Fibroblast of upper back skin (primary cell): ENCODE measurements at regions not wholly inside any gene's neighbourhood (a gene's known extent, or its start where the extent isn't known, plus 50 kb on each side); places are given as distances from the start of the nearest gene placed in this dataset.
"Not testable (repeated sequence)": the region's sequence is repeated elsewhere in the genome, so short reads cannot be mapped to it uniquely, and the experiment has no call there.

Experiments used
- DNase-seq: peaks from one replicate; pipeline ENCODE4 v3.0.0-alpha.2; 2013

DNA sequence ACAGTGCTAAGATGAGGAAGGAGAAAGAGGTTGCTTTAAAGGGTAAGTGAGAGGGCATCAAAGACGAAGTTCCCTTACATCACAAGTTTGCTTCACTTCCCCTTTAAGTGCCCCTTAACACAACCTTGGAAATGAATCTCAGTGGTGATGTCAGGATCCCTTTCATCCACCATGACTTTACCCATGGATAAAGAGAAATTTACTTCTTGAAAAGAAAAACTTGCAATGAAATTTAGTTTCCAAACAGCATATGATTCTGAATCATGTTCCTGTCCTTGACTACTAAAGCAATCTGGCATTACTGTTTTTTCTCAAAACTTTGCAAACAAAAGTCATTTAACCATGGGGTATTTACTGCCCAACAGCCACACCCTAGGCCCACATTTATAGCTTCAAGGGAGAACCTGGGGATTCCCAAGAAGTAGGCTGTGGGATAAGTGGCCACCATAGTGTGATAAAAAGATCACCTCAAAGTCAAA is 135.9 kb downstream of the ITGB8 start:
- DNase-seq = no peak

GRCh38 chr7:20470082-20470481 is 139.4 kb downstream of the ITGB8 start:
- no peak for DNase-seq

DNA sequence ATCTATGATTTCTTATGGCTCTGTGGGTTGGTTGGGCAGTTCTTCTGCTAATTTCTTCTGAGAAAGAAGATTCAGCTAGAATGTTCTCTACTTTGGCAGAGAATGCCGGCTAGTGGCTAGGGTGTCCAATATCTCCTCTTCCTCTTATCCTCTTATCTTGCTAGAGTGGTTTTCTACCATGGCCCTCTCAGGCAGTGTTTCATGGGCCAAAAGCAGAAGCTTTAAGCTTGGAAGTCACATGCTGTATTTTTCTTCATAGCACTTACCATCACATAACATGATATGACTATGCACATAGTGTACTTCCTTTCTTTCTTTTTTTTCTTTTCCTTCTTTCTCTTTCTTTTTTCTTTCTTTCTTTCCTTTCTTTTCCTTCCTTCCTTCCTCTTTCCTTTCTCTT is 140.0 kb downstream of the ITGB8 start:
- DNase-seq = no peak

DNA sequence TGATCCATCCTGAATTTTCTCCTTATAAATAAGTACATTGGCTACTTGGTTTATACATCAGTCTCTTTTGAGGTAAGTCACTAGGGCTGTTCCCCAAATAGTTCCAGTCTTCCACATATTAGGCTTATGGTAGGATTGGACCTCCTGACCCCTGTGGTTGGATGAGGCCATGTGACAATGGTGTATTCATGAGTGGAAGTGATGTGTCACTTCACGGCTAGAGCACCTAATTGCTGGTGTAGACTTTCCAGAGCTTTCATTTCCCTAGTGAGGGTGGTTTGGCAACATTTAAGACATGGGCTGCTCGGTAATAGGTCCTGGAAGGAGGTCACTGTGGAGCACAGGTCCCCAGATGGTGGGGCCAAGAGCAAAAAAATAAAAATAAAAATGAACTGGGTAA is 141.2 kb upstream of the ABCB5 start:
- no peak for DNase-seq

- DNase-seq = no peak
These were observed 139.7 kb upstream of the ABCB5 start for GRCh38 chr7:20475756-20476155.

DNA sequence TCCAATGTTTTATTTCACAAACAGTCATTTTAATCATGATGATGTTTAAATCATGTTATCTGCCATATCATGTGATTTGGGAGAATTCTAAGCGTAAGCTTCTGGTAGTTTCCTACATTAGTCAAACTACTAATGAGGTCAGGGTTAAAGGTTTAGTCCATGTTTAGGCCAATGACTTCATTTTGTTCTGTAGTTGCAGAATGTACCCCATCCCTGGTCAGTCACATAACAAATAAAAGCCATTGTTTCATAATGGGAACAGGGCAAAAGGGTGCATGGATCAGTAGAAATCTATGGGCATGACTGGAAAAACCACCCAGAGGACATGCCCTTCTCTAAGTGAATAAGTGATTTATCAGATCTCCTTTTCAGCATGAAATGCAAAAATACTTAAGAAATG is 138.4 kb upstream of the ABCB5 start:
- DNase-seq = no peak

- DNase-seq = no peak
These were observed 135.8 kb upstream of the ABCB5 start for GRCh38 chr7:20479706-20480105.

- DNase-seq = no peak
These were observed 133.4 kb upstream of the ABCB5 start for GRCh38 chr7:20482071-20482470.

DNA sequence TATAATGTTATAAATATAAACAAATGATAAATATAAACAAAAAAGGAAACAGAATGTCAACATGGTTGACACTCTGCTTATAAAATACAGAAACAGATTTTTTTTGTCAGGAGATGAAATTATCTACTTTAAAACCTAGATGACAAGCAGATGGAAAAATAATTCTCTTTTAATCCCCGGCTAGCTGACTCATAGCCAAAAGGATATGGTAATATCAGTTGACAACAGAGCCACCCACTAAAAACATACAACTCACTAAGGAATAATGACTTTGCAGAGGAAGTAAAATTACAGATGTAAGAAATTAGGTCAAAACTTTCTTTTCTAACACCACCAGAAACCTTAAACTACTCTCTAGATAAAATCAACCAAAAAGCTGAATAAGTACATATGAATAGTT is 131.1 kb upstream of the ABCB5 start:
- no peak for DNase-seq

- DNase-seq = no peak
These were observed 126.6 kb upstream of the ABCB5 start for GRCh38 chr7:20488850-20489249.

DNA sequence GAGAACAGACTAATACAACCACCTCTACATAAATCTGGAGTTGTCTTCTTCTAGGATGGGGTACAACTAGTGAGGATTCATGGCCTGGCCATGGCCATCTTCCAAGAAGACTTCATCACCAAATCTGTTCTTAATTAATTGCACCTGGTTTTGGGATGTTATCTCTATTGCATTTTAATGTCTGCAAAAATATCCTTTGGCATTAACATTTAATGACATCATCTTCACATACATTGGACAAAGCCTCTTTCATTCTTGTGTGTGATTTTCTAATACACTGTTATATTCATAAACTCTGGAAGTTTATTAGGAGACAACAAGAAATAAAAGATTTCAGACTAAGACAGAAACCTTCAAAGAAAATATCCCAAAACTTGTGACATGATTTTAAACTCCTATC is 124.2 kb upstream of the ABCB5 start:
- DNase-seq = peak; percentile 20

GRCh38 chr7:20494566-20494965 is 120.9 kb upstream of the ABCB5 start:
- no peak for DNase-seq

- DNase-seq = not testable (repeated sequence)
These were observed 114.0 kb upstream of the ABCB5 start for GRCh38 chr7:20501473-20501872.

DNA sequence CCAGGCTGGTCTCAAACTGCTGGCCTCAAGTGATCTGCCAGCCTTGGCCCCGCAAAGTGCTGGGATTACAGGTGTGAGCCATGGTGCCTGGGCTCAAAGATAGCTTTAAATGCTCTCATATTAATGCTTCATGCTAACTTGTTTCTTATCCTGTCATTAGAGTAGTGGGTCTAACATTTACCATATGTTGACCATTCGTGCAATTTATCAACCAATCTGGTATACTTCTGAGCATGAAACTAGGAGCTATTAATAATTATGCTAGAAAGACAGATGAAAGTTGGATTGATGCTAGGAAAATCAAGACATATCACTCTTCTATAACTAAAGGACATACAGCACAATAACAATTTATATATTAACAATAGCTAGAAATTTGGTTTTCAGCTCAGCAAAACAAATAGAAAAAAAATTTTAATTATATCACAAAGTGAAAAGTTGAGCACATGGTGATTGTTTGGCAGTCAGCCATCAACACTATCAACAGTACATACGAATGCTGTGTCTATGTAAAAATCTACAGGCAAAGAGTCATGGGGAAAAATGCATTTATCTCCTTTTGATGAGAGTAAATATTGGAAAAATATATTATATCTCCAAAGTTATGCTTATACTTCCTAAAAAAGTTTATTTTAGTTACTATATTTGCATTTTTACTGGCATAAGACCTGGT is 112.1 kb upstream of the ABCB5 start:
- DNase-seq = no peak

- no peak for DNase-seq
These were observed 111.4 kb upstream of the ABCB5 start for GRCh38 chr7:20504060-20504459.

GRCh38 chr7:20506175-20506574 is 109.3 kb upstream of the ABCB5 start:
- no peak for DNase-seq

DNA sequence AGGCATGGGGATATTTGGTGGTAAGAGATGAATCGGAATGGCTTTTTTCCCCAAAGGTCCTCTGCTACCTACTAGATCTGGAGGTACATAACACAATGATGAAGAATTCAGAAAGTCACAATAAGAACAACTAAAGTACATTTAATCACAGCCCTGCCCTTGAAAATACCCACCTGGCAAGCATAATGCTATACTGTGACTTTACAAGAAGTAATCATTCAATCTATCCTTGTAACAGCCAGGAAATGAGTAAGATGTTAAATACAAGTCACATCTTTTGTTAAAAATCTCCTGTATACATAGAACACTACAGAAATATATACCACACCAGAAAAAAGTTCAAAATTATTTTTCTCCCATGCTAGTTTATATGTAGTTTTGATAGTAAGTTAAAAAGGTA is 108.3 kb upstream of the ABCB5 start:
- no peak for DNase-seq

DNA sequence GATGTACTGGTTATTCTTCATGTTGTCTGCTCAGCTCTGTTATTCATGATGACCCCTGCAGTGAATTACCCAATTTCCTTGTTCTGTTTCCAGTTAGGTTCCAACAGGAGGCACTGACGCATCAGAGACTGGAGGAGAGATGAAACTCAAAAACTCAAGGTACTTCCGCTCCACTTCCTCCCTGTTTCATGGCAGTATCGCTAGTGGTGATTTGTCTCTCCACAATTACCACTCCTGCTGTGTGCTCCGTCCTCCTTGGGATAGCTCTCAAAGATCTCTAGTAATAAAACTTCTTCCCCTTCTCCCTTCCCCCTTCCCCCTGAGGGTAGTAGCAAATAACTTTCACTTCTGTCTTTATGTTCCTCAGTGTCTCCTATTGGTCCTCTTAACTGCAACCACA is 107.4 kb upstream of the ABCB5 start:
- DNase-seq = peak; percentile 7

DNA sequence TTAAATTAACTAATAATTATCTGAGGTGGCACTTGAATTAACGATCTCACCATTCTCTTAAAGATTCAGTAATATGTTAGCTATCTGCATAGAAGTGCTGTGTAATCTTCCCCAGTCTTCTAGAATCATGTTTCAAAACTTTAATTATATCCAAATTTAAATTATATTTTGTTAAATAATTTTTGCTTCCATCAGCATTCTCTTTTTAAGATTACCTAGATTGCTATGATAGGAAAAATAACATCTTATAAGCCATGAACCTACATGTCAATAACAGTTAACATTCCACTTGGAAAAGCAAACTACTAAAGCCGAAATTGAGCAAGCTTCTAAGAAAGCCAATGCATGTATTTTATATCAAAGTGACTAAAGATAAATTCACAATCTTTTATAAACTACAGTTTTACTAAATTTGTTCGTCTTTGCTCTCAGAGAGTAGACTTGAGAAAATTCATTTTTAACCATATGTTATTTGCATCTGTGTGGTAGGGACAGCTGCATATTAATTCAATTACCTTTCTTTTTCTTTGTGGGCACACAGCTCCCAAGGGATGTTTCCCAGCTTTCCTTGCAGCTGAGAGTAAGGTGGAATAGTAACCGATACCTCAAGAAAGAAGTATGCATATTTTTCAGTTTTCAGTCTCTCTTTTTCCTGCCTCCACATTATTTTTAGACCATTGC is 105.4 kb upstream of the ABCB5 start:
- no peak for DNase-seq

DNA sequence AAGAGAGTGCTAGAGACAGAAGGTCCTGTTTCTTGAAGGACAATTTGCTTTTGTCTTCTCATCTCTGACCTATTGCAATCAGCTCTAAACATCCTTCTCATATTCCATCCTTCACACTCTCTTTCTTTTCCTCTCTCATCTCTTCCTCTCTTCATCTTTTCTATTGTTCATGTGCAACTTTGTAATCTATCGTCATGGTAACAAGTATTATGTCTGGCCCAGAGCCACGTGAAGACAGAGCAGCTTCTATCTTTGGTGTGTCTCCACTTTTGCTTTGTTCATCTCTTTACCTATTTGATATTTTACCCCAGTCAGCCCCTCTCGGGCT is 104.9 kb upstream of the ABCB5 start:
- no peak for DNase-seq

- no peak for DNase-seq
These were observed 102.1 kb upstream of the ABCB5 start for GRCh38 chr7:20513341-20513740.

- no peak for DNase-seq
These were observed 101.6 kb upstream of the ABCB5 start for GRCh38 chr7:20513897-20514296.

DNA sequence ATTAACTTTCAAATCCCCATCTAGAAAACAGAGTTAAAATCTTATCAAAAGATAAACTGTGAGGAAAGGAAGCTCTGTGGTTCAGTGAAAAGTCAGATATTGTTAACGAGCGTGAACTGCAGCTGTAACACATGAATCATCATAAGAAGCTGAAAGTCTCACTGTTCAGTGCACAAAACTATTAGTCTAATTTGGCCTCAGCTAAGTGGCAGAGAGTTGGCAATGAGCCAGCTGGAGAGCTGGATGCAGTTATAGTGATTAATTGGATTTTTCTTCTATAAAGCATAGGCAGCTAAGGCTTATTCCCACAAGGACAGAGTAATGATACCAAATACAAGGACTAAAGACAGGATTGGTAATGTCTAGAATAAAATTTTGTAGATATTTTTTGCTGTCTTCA is 101.1 kb upstream of the ABCB5 start:
- DNase-seq = peak; percentile 77

GRCh38 chr7:20519645-20520044 is 95.8 kb upstream of the ABCB5 start:
- DNase-seq = no peak

- DNase-seq = no peak
These were observed 94.9 kb upstream of the ABCB5 start for GRCh38 chr7:20520530-20520929.
